Large intestine (tissue), 3 donors: ENCODE measurements at regions not wholly inside any gene's neighbourhood (a gene's known extent, or its start where the extent isn't known, plus 50 kb on each side); places are given as distances from the start of the nearest gene placed in this dataset.
"Not testable (repeated sequence)": the region's sequence is repeated elsewhere in the genome, so short reads cannot be mapped to it uniquely, and the experiment has no call there.

Experiments
- DNase-seq, 2 donors: peaks; one replicate each; pipeline versions ENCODE4 v3.0.0 to v3.0.0-alpha.2; 2013
- H3K27ac ChIP-seq: one replicate; pipeline ENCODE4 v1.5.1; 2013; ENCODE audit warnings: low read length
- H3K27me3 ChIP-seq: 2 replicates; pipeline ENCODE4 v1.6.1; 2013; ENCODE audit warnings: low read length; ENCODE audit not compliant: control insufficient read depth, insufficient read depth
- H3K36me3 ChIP-seq: 2 replicates; pipeline ENCODE4 v1.6.1; 2013; ENCODE audit warnings: low read length; ENCODE audit not compliant: control insufficient read depth, insufficient read depth
- H3K4me1 ChIP-seq: one replicate; pipeline ENCODE4 v1.6.1; 2013; ENCODE audit warnings: low read length; ENCODE audit not compliant: control insufficient read depth, insufficient read depth
- H3K4me3 ChIP-seq: one replicate; pipeline ENCODE4 v1.5.1; 2013; ENCODE audit warnings: low read length
- H3K9me3 ChIP-seq: one replicate; pipeline ENCODE4 v1.6.1; 2013; ENCODE audit warnings: mild to moderate bottlenecking, low read depth, low read length, moderate library complexity; ENCODE audit not compliant: control insufficient read depth
- WGBS: methylation state at CpG from one replicate; pipeline ENCODE4 v1.1.5; 2013; ENCODE audit warnings: low lambda C conversion rate; ENCODE audit not compliant: insufficient coverage; 5-methylcytosine and 5-hydroxymethylcytosine counted together

DNA sequence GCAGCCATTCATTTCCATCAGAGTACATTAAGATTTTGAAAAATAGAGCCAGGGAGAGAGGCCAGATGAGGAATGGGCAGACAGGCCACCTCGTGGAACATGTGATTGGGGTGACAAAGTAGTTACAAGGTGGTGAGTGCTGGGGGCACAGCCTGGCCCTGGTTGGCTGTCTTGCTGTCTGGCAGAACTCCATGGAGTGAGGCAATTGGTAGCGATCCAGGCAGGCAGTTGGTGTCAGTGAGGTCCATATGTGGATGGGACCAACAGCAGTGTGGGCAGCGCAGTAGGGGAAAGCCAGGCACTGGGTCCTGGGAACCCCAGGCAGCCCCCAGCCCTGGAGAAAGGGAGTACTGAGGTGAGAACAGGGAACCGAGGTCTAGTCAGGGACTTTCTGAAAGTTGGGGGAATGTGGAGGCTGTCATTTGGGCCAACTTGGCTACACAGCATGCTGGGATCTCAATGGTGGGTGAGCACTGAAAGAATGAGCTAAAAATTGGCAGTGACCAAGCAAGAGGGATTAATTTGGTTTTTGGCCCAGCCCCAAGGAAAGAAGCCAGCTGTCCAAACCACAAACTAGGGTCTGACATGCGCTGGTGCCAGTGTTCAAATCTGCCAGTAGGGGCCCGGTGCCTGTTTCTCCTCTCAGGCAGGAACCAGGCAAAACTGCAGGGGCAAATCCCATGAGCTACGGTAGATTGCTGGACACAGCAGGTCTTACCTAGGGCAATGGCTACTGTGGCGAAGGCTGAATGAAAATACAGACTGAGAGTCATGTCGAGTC is 61.4 kb upstream of the E2F3 start:
- Histone ChIP-seq H3K27me3 (no peaks in the 10 kb centered on the region), H3K9me3 (no peaks in the 10 kb centered on the region), H3K36me3 (no peaks in the 10 kb centered on the region), H3K4me1 (peaks cover 12% of the 10 kb centered on the region), H3K27ac (no peak overlapping the region), H3K4me3 (no peak overlapping the region)
- no peak for DNase-seq
- 100% methylated on average over 1 of the region's 9 CpGs for WGBS

DNA sequence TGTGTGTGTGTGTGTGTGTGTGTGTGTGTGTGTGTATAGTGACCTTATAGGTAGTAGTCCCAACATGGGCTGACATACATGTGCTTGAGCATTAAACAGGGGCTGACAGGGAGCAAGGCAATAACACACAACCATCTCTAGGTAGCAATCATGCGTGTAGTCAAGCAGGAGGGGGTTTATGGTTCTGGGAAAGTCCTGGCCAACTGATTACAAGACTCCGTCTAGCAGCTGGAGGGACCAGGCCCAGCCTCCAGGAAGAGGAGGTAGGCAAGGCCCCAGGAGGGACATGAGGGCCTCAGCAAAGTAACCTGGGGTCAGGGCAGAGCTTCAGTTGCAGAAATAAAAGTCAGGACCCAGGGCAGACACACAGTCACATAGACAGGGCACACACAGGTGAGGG is 60.6 kb upstream of the E2F3 start:
- DNase-seq, result peak; percentile 83 to 92
- WGBS, result no CpG with 5 or more reads among the region's 2 CpGs
- peaks cover 12% of the 10 kb centered on the region for H3K4me1 ChIP-seq
- H3K9me3 ChIP-seq, result no peaks in the 10 kb centered on the region
- no peak overlapping the region for H3K4me3 ChIP-seq
- H3K27me3 ChIP-seq, result no peaks in the 10 kb centered on the region
- H3K36me3 ChIP-seq, result no peaks in the 10 kb centered on the region
- peak overlapping the region; percentile 43 for H3K27ac ChIP-seq

GRCh38 chr6:20341564-20341963 is 60.1 kb upstream of the E2F3 start:
- Histone ChIP-seq H3K4me1 (peaks cover 12% of the 10 kb centered on the region), H3K36me3 (no peaks in the 10 kb centered on the region), H3K4me3 (no peak overlapping the region), H3K9me3 (no peaks in the 10 kb centered on the region), H3K27me3 (no peaks in the 10 kb centered on the region), H3K27ac (peak overlapping the region; percentile 43)
- no CpG with 5 or more reads among the region's 4 CpGs for WGBS
- DNase-seq, result no peak

DNA sequence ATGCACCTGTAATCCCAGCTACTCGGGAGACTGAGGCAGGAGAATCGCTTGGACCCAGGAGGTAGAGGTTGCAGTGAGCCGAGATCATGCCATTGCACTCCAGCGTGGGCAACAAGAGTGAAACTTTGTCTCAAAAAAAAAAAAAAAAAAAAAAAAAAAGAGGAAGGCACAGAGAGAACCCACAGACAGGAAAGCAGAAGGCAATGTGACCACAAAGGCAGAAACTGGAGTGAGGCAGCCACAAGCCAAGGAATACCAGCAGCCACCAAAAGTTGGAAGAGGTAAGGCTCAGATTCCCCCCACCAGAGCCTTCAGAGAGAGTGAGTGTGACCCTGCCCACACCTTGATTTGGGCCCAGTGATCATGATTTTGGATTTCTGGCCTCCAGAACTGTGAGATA is 54.7 kb upstream of the E2F3 start:
- WGBS, result no CpG with 5 or more reads among the region's 4 CpGs
- not testable (repeated sequence) for DNase-seq, H3K4me3 ChIP-seq, H3K9me3 ChIP-seq, H3K27ac ChIP-seq, H3K27me3 ChIP-seq, H3K36me3 ChIP-seq
- peaks cover 20% of the 10 kb centered on the region for H3K4me1 ChIP-seq

DNA sequence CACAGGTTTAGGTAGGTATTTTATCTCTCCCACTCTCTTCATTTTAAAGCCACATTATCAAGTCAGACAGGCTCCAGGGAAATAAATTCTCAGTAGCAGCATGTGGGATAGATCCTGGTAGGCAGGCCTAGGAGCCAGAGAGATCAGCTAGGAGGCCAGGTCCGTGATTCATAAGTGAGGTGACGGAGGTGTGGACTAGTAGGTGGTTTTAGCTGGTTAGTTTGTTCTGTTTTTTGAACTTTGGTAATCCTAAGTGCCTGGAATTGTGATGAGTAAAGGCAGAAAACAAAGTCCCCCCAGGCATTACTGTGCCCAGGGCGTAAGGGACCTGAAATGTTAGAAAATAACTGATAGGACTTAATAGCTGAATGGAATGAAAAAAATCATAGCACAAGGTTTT is 53.6 kb upstream of the E2F3 start:
- peaks cover 4% of the 10 kb centered on the region for H3K9me3 ChIP-seq
- no peak overlapping the region for H3K4me3 ChIP-seq
- peak overlapping the region; percentile 59 for H3K27ac ChIP-seq
- DNase-seq, result peak; percentile 27 to 55
- H3K27me3 ChIP-seq, result no peaks in the 10 kb centered on the region
- H3K4me1 ChIP-seq, result peaks cover 19% of the 10 kb centered on the region
- WGBS, result 67% methylated on average over 1 of the region's 3 CpGs
- no peaks in the 10 kb centered on the region for H3K36me3 ChIP-seq

DNA sequence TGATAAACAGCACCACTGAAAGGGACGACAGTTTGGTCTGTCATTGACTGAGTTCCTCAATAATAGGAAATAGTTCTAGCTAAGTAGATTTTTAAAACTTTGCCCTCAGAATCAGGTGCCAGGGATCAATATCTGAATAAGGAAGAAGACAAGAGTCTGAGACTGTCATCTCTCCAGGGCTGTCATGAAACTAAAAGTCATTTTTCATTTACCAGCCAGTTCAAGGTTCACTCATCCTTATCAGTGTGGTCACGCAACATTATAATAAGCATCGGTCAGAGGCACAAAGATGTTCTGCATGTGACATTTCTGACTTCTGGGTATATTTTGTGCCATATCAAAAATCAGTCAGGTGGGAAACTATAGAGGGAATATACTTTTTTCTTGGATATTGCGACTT is 52.5 kb upstream of the E2F3 start:
- Histone ChIP-seq H3K4me3 (no peak overlapping the region), H3K27ac (peak overlapping the region; percentile 76), H3K4me1 (peaks cover 19% of the 10 kb centered on the region), H3K27me3 (no peaks in the 10 kb centered on the region), H3K36me3 (no peaks in the 10 kb centered on the region), H3K9me3 (peaks cover 8% of the 10 kb centered on the region)
- DNase-seq, result peak; percentile 69 to 87
- WGBS, result 100% methylated on average over 1 of the region's 4 CpGs

GRCh38 chr6:20350215-20350614 is 51.5 kb upstream of the E2F3 start:
- peak in 1 of 2 donors; percentile 20 for DNase-seq
- WGBS, result no CpG with 5 or more reads among the region's 2 CpGs
- peaks cover 19% of the 10 kb centered on the region for H3K4me1 ChIP-seq
- H3K27me3 ChIP-seq, result no peaks in the 10 kb centered on the region
- no peaks in the 10 kb centered on the region for H3K36me3 ChIP-seq
- no peak overlapping the region for H3K4me3 ChIP-seq
- peak overlapping the region; percentile 76 for H3K27ac ChIP-seq
- H3K9me3 ChIP-seq, result peaks cover 8% of the 10 kb centered on the region

DNA sequence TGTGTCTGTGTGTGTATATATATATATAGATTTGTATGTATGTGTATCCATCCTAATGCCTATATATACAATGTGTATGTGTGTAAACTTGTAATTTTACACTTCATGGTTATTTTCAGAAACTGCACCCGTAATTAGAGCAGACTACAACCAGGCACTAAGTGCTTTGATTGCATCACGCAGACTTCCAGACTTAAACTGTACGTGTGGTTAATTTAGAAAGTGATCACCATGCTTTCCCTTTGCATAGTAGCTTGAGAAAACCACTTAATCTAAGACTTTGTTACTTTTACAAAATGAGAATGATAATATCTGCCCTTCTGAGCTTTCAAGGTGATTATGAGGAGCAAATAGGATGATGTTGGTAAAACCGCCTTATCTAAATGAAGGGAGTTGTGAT is 50.1 kb upstream of the E2F3 start:
- peak overlapping the region; percentile 11 for H3K27ac ChIP-seq
- no peaks in the 10 kb centered on the region for H3K36me3 ChIP-seq
- peaks cover 19% of the 10 kb centered on the region for H3K4me1 ChIP-seq
- H3K4me3 ChIP-seq, result no peak overlapping the region
- DNase-seq, result peak in 1 of 2 donors; percentile 51
- peaks cover 8% of the 10 kb centered on the region for H3K9me3 ChIP-seq
- no CpG with 5 or more reads among the region's 4 CpGs for WGBS
- H3K27me3 ChIP-seq, result no peaks in the 10 kb centered on the region
